Endothelial cell of umbilical vein (primary cell): ENCODE measurements at regions not wholly inside any gene's neighbourhood (a gene's known extent, or its start where the extent isn't known, plus 50 kb on each side); places are given as distances from the start of the nearest gene placed in this dataset.

Source experiments
- EZH2 ChIP-seq: IDR thresholded peaks from 2 replicates; pipeline ENCODE4 v1.6.1; 2012; ENCODE audit warnings: borderline replicate concordance, low read depth, mild to moderate bottlenecking, moderate library complexity, low read length, inconsistent platforms; ENCODE audit not compliant: severe bottlenecking
- POLR2A ChIP-seq: IDR thresholded peaks from 2 replicates; pipeline ENCODE4 v1.6.1; 2012; ENCODE audit warnings: low read depth, mild to moderate bottlenecking, control low read depth, low read length
- POLR2AphosphoS5 ChIP-seq: IDR thresholded peaks from 2 replicates; pipeline ENCODE4 v1.6.1; 2012; ENCODE audit warnings: low read depth, mild to moderate bottlenecking, control low read depth, low read length, moderate library complexity; ENCODE audit not compliant: insufficient read depth
- TF ChIP-seq, protein P1 (sequence below), 2 donors: IDR thresholded peaks; 1 replicate in 1 of 2; 2 replicates in 1 of 2; pipeline ENCODE4 v1.5.1; 2011; ENCODE audit warnings: low read length in 2 of 2, mild to moderate bottlenecking in 2 of 2, moderate library complexity in 2 of 2, control low read depth in 1 of 2, inconsistent platforms in 1 of 2, low read depth in 1 of 2; ENCODE audit not compliant: insufficient read depth in 1 of 2; ENCODE audit errors: extremely low read depth in 1 of 2

DNA sequence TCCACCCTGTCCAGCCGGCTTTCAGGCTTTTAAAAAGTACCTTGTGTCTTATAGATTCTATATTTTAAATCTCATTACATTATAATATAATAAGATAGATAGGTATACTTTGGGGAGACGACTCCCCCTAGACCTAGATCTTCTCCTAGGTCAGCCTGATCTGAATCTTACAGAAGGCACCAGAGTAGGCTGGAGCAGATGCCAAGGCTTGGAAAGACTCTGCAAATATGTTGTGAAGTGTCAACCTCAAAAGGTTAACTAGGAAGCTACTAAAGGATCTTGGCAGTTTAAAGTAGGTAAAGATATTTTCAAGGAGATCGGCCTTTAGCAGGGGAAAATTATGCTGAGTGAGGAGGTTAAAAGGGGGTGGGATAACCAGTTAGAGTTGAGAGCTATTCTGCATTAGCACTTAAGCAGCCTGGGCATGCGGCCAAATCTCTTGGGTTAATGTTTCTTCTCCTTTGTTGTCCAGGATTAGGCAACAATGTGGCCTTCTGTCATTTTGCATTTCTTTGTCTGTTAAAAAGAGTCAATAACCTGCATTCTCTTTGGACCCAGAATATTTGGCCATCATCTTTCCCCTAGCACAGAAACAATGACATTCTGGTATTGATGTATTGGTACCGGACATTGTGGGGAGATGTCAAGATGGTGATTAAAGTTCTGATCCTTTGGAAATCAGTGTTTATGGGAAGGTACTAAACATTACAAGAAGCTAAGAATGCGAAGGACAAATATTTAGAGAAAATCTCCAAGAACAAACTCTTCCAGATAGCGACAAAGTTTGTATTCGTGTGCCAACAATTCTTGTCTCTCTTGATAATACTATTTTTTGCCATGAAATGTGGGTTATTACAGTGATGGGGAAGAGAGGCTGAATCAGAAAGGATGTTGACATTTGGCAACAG lies 51.2 kb upstream of the DHX40 start:
- TF ChIP-seq POLR2AphosphoS5, result no peak
- TF ChIP-seq POLR2A, result no peak
- TF ChIP-seq, protein P1, sequence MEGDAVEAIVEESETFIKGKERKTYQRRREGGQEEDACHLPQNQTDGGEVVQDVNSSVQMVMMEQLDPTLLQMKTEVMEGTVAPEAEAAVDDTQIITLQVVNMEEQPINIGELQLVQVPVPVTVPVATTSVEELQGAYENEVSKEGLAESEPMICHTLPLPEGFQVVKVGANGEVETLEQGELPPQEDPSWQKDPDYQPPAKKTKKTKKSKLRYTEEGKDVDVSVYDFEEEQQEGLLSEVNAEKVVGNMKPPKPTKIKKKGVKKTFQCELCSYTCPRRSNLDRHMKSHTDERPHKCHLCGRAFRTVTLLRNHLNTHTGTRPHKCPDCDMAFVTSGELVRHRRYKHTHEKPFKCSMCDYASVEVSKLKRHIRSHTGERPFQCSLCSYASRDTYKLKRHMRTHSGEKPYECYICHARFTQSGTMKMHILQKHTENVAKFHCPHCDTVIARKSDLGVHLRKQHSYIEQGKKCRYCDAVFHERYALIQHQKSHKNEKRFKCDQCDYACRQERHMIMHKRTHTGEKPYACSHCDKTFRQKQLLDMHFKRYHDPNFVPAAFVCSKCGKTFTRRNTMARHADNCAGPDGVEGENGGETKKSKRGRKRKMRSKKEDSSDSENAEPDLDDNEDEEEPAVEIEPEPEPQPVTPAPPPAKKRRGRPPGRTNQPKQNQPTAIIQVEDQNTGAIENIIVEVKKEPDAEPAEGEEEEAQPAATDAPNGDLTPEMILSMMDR (IDR thresholded peaks at IDR 0.05; ENCODE audit: extremely low read depth in 1 of 2, insufficient read depth in 1 of 2, low read depth in 1 of 2, low read length in 2 of 2), result no peak
- TF ChIP-seq EZH2, result no peak
